ENCODE measurements at regions not wholly inside any gene's neighbourhood (a gene's known extent, or its start where the extent isn't known, plus 50 kb on each side); places are given as distances from the start of the nearest gene placed in this dataset.

DNA sequence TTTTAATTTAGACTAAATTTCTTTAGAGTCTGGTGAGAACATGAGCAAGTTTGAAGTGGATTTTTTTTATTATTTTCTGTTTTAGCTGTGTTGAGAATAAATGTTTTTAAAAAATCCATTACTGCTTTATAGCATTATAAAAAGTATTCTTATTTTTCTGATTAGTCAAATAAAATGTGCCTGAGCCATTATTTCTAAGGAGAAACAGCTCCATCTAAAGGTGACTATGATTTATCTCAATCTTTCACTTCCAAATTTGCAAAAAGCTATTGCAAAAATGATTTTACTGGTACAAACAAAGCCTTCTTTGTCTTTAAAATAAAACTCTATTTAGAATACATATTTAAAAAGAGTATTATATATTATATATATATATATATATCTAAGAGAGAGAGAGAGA lies 959.2 kb downstream of the FAM133A start:
- Histone ChIP-seq H3K4me3 (no peak overlapping the region), H3K27me3 (ENCODE audit: insufficient read depth in 3 of 3, low read length in 2 of 3) (no peaks in the 10 kb centered on the region), H3K9me3 (no peaks in the 10 kb centered on the region), H3K36me3 (ENCODE audit: insufficient read depth in 1 of 2, low read depth in 1 of 2) (no peaks in the 10 kb centered on the region), H3K27ac (no peak overlapping the region), H3K4me1 (no peaks in the 10 kb centered on the region)
- ATAC-seq = no peak
- DNase-seq = no peak
- TF ChIP-seq, protein P1, sequence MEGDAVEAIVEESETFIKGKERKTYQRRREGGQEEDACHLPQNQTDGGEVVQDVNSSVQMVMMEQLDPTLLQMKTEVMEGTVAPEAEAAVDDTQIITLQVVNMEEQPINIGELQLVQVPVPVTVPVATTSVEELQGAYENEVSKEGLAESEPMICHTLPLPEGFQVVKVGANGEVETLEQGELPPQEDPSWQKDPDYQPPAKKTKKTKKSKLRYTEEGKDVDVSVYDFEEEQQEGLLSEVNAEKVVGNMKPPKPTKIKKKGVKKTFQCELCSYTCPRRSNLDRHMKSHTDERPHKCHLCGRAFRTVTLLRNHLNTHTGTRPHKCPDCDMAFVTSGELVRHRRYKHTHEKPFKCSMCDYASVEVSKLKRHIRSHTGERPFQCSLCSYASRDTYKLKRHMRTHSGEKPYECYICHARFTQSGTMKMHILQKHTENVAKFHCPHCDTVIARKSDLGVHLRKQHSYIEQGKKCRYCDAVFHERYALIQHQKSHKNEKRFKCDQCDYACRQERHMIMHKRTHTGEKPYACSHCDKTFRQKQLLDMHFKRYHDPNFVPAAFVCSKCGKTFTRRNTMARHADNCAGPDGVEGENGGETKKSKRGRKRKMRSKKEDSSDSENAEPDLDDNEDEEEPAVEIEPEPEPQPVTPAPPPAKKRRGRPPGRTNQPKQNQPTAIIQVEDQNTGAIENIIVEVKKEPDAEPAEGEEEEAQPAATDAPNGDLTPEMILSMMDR (IDR thresholded peaks at IDR 0.05) = no peak
- intact Hi-C loops (cut with DNase I) = no loop called here

DNA sequence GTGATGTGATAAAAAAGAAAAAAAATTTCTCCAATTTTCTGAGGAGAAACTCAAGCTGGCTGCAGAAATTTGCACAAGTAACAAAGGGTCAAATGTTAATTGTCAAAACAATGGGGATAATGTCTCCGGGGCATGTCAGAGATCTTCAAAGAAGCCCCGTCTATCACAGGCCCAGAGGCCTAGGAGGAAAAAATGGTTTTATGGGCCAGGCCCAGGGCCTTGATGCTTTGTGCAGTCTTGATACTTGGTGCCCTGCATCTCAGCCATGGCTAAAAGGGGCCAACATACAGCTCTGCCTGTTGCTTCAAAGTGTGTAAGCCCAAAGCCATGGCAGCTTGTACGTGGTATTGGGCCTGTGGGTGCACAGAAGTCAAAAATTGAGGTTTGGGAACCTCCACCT lies 961.0 kb downstream of the FAM133A start:
- intact Hi-C loops (cut with DNase I) = no loop called here
- Histone ChIP-seq H3K4me1 (no peaks in the 10 kb centered on the region), H3K9me3 (no peaks in the 10 kb centered on the region), H3K4me3 (no peak overlapping the region), H3K27me3 (ENCODE audit: insufficient read depth in 3 of 3, low read length in 2 of 3) (no peaks in the 10 kb centered on the region), H3K27ac (no peak overlapping the region), H3K36me3 (ENCODE audit: insufficient read depth in 1 of 2, low read depth in 1 of 2) (no peaks in the 10 kb centered on the region)
- ATAC-seq (no peak), DNase-seq (no peak)
- TF ChIP-seq, protein P1 (IDR thresholded peaks at IDR 0.05) = no peak
- 77 to 84% (median 84%) methylated on average over 3 of the region's 3 CpGs for WGBS, 3 donors

DNA sequence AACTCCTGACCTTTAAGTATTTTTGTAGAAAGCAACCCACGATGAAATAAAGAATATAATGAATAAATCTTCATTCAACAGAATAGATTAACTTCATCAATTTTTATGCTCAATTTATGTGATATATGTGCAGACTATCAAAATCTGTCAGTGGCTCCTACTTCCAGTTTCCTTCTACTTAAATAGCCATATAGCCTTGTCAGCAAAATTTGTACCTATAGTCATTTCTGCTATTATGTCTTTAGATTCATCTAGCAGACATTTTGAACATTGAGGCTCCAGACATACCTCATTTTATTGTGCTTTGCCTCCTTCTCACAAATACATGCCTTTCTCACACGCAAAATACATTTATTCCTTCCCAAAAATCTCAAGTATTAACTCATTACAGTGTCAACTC lies 971.7 kb downstream of the FAM133A start:
- TF ChIP-seq, protein P1 (IDR thresholded peaks at IDR 0.05) = no peak
- no peaks in the 10 kb centered on the region for H3K4me1 ChIP-seq
- no peak overlapping the region for H3K27ac ChIP-seq
- no peaks in the 10 kb centered on the region for H3K36me3 ChIP-seq (ENCODE audit: insufficient read depth in 1 of 2, low read depth in 1 of 2)
- H3K9me3 ChIP-seq = no peaks in the 10 kb centered on the region
- no peak overlapping the region for H3K4me3 ChIP-seq
- 60 to 69% (median 66%) methylated on average over 2 of the region's 2 CpGs for WGBS, 3 donors
- DNase-seq (no peak), ATAC-seq (no peak)
- intact Hi-C loops (cut with DNase I) = no loop called here
- H3K27me3 ChIP-seq (ENCODE audit: insufficient read depth in 3 of 3, low read length in 2 of 3) = no peaks in the 10 kb centered on the region

DNA sequence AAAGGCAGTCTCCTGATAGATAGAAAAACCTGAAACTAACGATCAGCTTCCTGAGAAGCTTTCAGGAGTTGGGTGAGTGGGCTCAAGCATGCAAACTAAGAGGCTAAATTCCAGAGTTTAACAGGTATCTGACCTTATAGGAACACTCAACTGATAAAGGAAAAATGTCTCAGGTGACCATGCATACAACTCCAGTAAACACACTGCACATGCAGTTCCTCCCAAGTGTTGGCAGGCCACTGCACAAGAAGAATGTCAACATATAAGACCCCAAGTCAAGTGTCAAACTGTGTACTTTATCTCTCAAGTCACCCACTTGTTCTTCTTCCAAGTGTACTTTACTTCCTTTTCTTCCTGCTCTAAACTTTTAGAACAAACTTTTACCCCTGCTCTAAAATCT lies 981.2 kb downstream of the FAM133A start:
- H3K4me1 ChIP-seq = no peaks in the 10 kb centered on the region
- no peak overlapping the region for H3K4me3 ChIP-seq
- no peaks in the 10 kb centered on the region for H3K27me3 ChIP-seq (ENCODE audit: insufficient read depth in 3 of 3, low read length in 2 of 3)
- ATAC-seq = no peak
- H3K9me3 ChIP-seq = no peaks in the 10 kb centered on the region
- WGBS, 3 donors = 57 to 59% (median 57%) methylated on average over 1 of the region's 1 CpG
- intact Hi-C loops (cut with DNase I) = no loop called here
- H3K27ac ChIP-seq = no peak overlapping the region
- no peaks in the 10 kb centered on the region for H3K36me3 ChIP-seq (ENCODE audit: insufficient read depth in 1 of 2, low read depth in 1 of 2)
- TF ChIP-seq, protein P1 (IDR thresholded peaks at IDR 0.05) = no peak
- no peak for DNase-seq

DNA sequence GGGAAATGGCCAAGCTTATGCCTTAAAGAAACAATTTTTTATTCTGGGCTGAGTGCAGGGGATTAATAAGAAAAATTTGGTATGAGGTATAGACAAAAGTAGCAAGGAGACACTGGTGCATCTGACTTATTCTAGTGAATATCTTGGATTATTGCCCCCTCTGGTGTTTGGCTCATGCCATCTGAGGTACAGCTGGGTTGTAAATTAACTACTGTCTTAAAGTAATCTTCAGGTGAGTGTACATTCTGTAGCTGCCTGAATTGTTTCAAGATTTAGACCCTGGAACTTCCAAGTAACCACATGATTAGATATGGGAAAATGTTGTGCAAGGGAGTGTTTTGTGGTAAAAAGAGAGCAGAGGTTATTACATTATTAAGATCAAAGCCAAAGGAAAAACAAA lies 988.7 kb downstream of the FAM133A start:
- no peaks in the 10 kb centered on the region for H3K36me3 ChIP-seq (ENCODE audit: insufficient read depth in 1 of 2, low read depth in 1 of 2)
- no peaks in the 10 kb centered on the region for H3K27me3 ChIP-seq (ENCODE audit: insufficient read depth in 3 of 3, low read length in 2 of 3)
- ATAC-seq = no peak
- DNase-seq = no peak
- TF ChIP-seq, protein P1 (IDR thresholded peaks at IDR 0.05) = no peak
- H3K4me1 ChIP-seq = no peaks in the 10 kb centered on the region
- H3K27ac ChIP-seq = no peak overlapping the region
- intact Hi-C loops (cut with DNase I) = no loop called here
- no peak overlapping the region for H3K4me3 ChIP-seq
- H3K9me3 ChIP-seq = no peaks in the 10 kb centered on the region

Data from psoas muscle (tissue), 7 donors.